Astrocyte (in vitro differentiated cells and primary cell): ENCODE measurements at regions not wholly inside any gene's neighbourhood (a gene's known extent, or its start where the extent isn't known, plus 50 kb on each side); places are given as distances from the start of the nearest gene placed in this dataset.

ENCODE experiments used
- DNase-seq: peaks from one replicate; pipeline ENCODE4 v3.0.0-alpha.2; 2010; ENCODE audit warnings: low read depth
- FAIRE-seq: peaks from 2 replicates; lab custom pipeline; 2011; peaks lifted over from hg19 to GRCh38; lab: Jason Lieb, UNC
- H2AFZ ChIP-seq: 2 replicates; pipeline ENCODE4 v1.6.0; 2012; ENCODE audit warnings: low read depth, low read length, inconsistent platforms
- H3K27ac ChIP-seq: 2 replicates; pipeline ENCODE4 v1.5.1; 2011; ENCODE audit warnings: low read depth, low read length, inconsistent platforms
- H3K27me3 ChIP-seq: 2 replicates; pipeline ENCODE4 v1.6.0; 2011; ENCODE audit warnings: low read length, inconsistent platforms; ENCODE audit not compliant: insufficient read depth
- H3K36me3 ChIP-seq: 2 replicates; pipeline ENCODE4 v1.5.1; 2011; ENCODE audit warnings: low read length, inconsistent platforms; ENCODE audit not compliant: insufficient read depth
- H3K4me1 ChIP-seq: 2 replicates; pipeline ENCODE4 v1.5.1; 2011; ENCODE audit warnings: low read length, inconsistent platforms; ENCODE audit not compliant: insufficient read depth
- H3K4me2 ChIP-seq: 2 replicates; pipeline ENCODE4 v1.6.0; 2012; ENCODE audit warnings: low read length, inconsistent platforms
- H3K4me3 ChIP-seq: 2 replicates; pipeline ENCODE4 v1.5.1; 2011; ENCODE audit warnings: low read depth, mild to moderate bottlenecking, low read length, inconsistent platforms; ENCODE audit not compliant: insufficient read depth
- H3K79me2 ChIP-seq: 2 replicates; pipeline ENCODE4 v1.6.0; 2012; ENCODE audit warnings: mild to moderate bottlenecking, low read length, inconsistent platforms; ENCODE audit not compliant: insufficient read depth
- H3K9ac ChIP-seq: 2 replicates; pipeline ENCODE4 v1.6.0; 2012; ENCODE audit warnings: mild to moderate bottlenecking, low read length, inconsistent platforms
- H3K9me3 ChIP-seq: 2 replicates; pipeline ENCODE4 v1.5.1; 2012; ENCODE audit warnings: low read depth, mild to moderate bottlenecking, low read length, inconsistent platforms; ENCODE audit not compliant: insufficient read depth
- H4K20me1 ChIP-seq: 2 replicates; pipeline ENCODE4 v1.6.0; 2012; ENCODE audit warnings: low read length, inconsistent platforms; ENCODE audit not compliant: insufficient read depth
- H3K27ac Mint-ChIP-seq: one replicate; pipeline ENCODE4 v1.8.0; 2021; ENCODE audit warnings: mild to moderate bottlenecking, mixed read lengths; ENCODE audit not compliant: unreplicated experiment
- H3K27me3 Mint-ChIP-seq: one replicate; pipeline ENCODE4 v1.8.0; 2021; ENCODE audit warnings: low read depth, mixed read lengths; ENCODE audit not compliant: unreplicated experiment
- H3K36me3 Mint-ChIP-seq: one replicate; pipeline ENCODE4 v1.8.0; 2021; ENCODE audit warnings: low read depth, mixed read lengths; ENCODE audit not compliant: unreplicated experiment
- H3K4me1 Mint-ChIP-seq: one replicate; pipeline ENCODE4 v1.8.0; 2021; ENCODE audit warnings: low read depth, mixed read lengths; ENCODE audit not compliant: unreplicated experiment
- H3K4me3 Mint-ChIP-seq: one replicate; pipeline ENCODE4 v1.8.0; 2021; ENCODE audit warnings: mild to moderate bottlenecking, moderate library complexity, mixed read lengths; ENCODE audit not compliant: unreplicated experiment
- H3K9me3 Mint-ChIP-seq: one replicate; pipeline ENCODE4 v1.8.0; 2021; ENCODE audit warnings: mild to moderate bottlenecking, mixed read lengths; ENCODE audit not compliant: unreplicated experiment
- EZH2 ChIP-seq: IDR thresholded peaks from 2 replicates; pipeline ENCODE4 v1.6.1; 2012; ENCODE audit warnings: mild to moderate bottlenecking, low read length, inconsistent platforms; ENCODE audit not compliant: insufficient read depth
- TF ChIP-seq, protein P1 (sequence below): IDR thresholded peaks from 2 replicates; pipeline ENCODE4 v1.5.1; 2011; ENCODE audit warnings: low read depth, mild to moderate bottlenecking, inconsistent platforms, low read length, moderate library complexity; ENCODE audit not compliant: insufficient read depth

DNA sequence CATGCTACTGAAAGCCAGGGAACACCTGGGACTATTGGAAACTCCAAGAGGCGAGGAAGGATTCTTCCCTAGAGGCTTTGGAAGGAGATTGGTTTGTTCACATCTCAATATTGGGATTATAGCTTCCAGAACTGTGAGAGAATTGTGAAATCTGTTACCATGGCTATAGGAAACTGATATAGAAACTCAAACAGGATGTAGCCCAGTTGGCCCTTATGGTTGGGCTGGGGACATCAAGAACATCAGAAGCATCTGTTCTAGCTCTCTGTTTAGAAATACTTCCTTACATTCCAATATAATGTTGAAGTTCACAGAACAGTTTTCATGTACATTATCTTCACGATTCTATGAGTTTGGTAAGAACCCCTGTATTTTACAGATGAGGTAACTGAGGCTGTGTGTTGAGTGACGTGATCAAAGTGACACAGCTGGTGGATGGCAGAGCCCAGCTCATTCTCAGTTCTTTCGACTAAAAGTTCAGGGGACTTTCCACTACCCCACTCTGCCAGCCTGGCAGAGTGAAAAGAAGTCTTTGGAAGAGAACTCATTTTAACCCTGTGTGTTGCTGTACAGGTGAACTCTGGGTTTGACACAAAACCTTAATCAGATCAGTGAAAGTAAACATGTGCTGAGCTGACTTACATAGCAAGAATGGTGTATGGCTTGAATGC, 183.0 kb downstream of the GBA3 start:
- no peaks in the 10 kb centered on the region for H3K4me1 ChIP-seq

DNA sequence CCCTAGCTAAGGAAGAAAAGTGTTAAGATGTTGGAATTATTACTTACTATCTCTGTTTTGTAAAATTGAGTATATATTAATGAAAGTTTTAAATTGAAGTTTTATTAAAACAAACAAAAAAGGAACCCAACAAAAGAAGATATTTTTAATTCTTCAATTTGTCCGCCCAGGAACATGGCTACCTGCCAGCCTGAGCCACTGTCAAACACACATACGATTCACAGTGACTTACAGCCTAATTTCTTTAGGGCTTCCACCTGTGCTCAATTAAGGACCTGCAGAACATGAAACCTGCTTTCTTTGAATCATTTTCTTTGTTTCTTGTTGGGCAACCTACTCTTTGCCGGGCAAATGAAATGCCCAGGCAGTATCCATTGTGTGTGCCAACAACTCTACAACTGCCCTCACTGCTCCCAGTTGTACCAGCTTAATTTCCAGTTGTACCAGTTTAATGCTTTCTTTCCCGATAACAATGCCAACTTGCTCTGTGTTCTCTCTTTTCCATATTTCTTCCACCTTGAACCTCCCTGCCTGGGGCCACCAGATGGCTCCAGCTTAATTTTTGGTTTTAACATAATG, 181.7 kb downstream of the GBA3 start:
- no peak for DNase-seq
- Histone ChIP-seq H3K4me2 (no peak overlapping the region), H3K27me3 (no peaks in the 10 kb centered on the region), H3K9me3 (no peaks in the 10 kb centered on the region), H3K27ac (no peak overlapping the region), H3K79me2 (no peaks in the 10 kb centered on the region), H3K4me1 (no peaks in the 10 kb centered on the region), H3K9ac (no peak overlapping the region), H2AFZ (no peak overlapping the region), H4K20me1 (no peaks in the 10 kb centered on the region), H3K4me3 (no peak overlapping the region), H3K36me3 (no peaks in the 10 kb centered on the region)
- no peak overlapping the region for H3K27ac Mint-ChIP-seq
- H3K36me3 Mint-ChIP-seq: no peaks in the 10 kb centered on the region
- no peaks in the 10 kb centered on the region for H3K27me3 Mint-ChIP-seq
- H3K9me3 Mint-ChIP-seq: no peaks in the 10 kb centered on the region
- no peak for TF ChIP-seq EZH2
- TF ChIP-seq, protein P1, sequence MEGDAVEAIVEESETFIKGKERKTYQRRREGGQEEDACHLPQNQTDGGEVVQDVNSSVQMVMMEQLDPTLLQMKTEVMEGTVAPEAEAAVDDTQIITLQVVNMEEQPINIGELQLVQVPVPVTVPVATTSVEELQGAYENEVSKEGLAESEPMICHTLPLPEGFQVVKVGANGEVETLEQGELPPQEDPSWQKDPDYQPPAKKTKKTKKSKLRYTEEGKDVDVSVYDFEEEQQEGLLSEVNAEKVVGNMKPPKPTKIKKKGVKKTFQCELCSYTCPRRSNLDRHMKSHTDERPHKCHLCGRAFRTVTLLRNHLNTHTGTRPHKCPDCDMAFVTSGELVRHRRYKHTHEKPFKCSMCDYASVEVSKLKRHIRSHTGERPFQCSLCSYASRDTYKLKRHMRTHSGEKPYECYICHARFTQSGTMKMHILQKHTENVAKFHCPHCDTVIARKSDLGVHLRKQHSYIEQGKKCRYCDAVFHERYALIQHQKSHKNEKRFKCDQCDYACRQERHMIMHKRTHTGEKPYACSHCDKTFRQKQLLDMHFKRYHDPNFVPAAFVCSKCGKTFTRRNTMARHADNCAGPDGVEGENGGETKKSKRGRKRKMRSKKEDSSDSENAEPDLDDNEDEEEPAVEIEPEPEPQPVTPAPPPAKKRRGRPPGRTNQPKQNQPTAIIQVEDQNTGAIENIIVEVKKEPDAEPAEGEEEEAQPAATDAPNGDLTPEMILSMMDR: no peak
- no peak for FAIRE-seq
- H3K4me3 Mint-ChIP-seq: no peak overlapping the region
- no peaks in the 10 kb centered on the region for H3K4me1 Mint-ChIP-seq

More for the DNA sequence above, 183.0 kb downstream of the GBA3 start:
- H3K9ac ChIP-seq: no peak overlapping the region
- no peaks in the 10 kb centered on the region for H3K9me3 ChIP-seq
- FAIRE-seq: no peak
- H3K9me3 Mint-ChIP-seq: no peaks in the 10 kb centered on the region
- no peak overlapping the region for H3K4me2 ChIP-seq
- H3K27me3 Mint-ChIP-seq: no peaks in the 10 kb centered on the region
- no peak overlapping the region for H2AFZ ChIP-seq
- H3K27ac ChIP-seq: no peak overlapping the region
- H3K36me3 ChIP-seq: no peaks in the 10 kb centered on the region
- H3K27me3 ChIP-seq: no peaks in the 10 kb centered on the region
- H3K36me3 Mint-ChIP-seq: no peaks in the 10 kb centered on the region
- H3K27ac Mint-ChIP-seq: no peak overlapping the region
- no peaks in the 10 kb centered on the region for H3K79me2 ChIP-seq
- H3K4me1 Mint-ChIP-seq: no peaks in the 10 kb centered on the region
- H4K20me1 ChIP-seq: no peaks in the 10 kb centered on the region
- DNase-seq: no peak
- no peak overlapping the region for H3K4me3 ChIP-seq
- no peak overlapping the region for H3K4me3 Mint-ChIP-seq
- TF ChIP-seq, protein P1: no peak
- no peak for TF ChIP-seq EZH2

DNA sequence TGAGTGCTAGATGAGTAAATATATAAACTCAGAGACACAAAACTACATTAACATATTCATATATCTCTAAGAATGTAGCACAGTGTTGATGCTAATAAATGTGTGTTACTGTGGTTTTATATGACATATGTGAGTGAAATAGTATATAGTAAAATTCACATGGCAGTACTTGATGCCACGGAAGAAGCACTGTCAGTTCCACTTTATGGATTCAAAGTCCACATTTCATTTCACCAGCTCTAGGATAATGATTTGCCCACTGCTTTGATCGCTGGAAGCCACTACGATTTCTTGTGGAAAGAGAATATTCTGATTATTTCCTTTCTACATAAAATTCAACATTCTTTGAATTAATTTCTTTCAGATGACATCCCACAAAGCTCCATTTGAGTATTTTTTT, 181.2 kb downstream of the GBA3 start:
- Mint-ChIP-seq H3K27me3 (no peaks in the 10 kb centered on the region), H3K36me3 (no peaks in the 10 kb centered on the region), H3K9me3 (no peaks in the 10 kb centered on the region), H3K27ac (no peak overlapping the region), H3K4me3 (no peak overlapping the region), H3K4me1 (no peaks in the 10 kb centered on the region)
- DNase-seq (no peak), FAIRE-seq (no peak)
- Histone ChIP-seq H3K27me3 (no peaks in the 10 kb centered on the region), H3K36me3 (no peaks in the 10 kb centered on the region), H3K4me2 (no peak overlapping the region), H3K27ac (no peak overlapping the region), H3K9ac (no peak overlapping the region), H3K4me1 (no peaks in the 10 kb centered on the region), H3K9me3 (no peaks in the 10 kb centered on the region), H4K20me1 (no peaks in the 10 kb centered on the region), H3K4me3 (no peak overlapping the region), H2AFZ (no peak overlapping the region), H3K79me2 (no peaks in the 10 kb centered on the region)
- TF ChIP-seq, protein P1: no peak
